ENCODE measurements at regions not wholly inside any gene's neighbourhood (a gene's known extent, or its start where the extent isn't known, plus 50 kb on each side); places are given as distances from the start of the nearest gene placed in this dataset.

- TF ChIP-seq CTCF (IDR thresholded peaks at IDR 0.05) (no peak), POLR2A (IDR thresholded peaks at IDR 0.05) (no peak)
These were observed 267.1 kb upstream of the BTBD3 start for GRCh38 chr20:11650566-11650965.
